ENCODE measurements at regions not wholly inside any gene's neighbourhood (a gene's known extent, or its start where the extent isn't known, plus 50 kb on each side); places are given as distances from the start of the nearest gene placed in this dataset.

DNA sequence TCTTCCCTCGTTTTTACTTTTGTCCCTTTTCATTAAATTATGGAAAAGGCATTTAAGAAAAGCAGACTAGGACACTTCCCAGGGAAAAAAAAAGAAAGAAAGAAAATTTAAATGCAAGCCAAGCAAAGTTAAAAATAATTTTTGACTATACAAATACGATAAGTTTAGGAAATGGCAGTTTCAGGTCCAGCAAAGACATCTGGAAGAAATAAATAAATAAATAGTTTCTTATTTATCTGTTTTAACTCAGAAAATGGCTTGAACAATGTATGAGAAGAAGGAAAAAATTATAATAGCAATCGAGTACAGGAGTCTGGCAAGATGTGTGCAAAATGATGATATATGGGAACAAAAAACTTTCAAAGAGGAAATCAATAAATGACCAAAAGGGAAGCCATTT lies 114.6 kb upstream of the NCKAP5 start:
- H3K4me3 ChIP-seq (ENCODE audit: low read depth, low read length) = no peak overlapping the region
- TF ChIP-seq, protein P1, sequence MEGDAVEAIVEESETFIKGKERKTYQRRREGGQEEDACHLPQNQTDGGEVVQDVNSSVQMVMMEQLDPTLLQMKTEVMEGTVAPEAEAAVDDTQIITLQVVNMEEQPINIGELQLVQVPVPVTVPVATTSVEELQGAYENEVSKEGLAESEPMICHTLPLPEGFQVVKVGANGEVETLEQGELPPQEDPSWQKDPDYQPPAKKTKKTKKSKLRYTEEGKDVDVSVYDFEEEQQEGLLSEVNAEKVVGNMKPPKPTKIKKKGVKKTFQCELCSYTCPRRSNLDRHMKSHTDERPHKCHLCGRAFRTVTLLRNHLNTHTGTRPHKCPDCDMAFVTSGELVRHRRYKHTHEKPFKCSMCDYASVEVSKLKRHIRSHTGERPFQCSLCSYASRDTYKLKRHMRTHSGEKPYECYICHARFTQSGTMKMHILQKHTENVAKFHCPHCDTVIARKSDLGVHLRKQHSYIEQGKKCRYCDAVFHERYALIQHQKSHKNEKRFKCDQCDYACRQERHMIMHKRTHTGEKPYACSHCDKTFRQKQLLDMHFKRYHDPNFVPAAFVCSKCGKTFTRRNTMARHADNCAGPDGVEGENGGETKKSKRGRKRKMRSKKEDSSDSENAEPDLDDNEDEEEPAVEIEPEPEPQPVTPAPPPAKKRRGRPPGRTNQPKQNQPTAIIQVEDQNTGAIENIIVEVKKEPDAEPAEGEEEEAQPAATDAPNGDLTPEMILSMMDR (IDR thresholded peaks at IDR 0.05; ENCODE audit: low read depth, low read length) = no peak
- TF ChIP-seq POLR2A (IDR thresholded peaks at IDR 0.05; ENCODE audit: extremely low read depth, insufficient read length) (no peak), MYC (IDR thresholded peaks at IDR 0.05; ENCODE audit: low read depth, low read length) (no peak)
- TF ChIP-seq, protein P2, sequence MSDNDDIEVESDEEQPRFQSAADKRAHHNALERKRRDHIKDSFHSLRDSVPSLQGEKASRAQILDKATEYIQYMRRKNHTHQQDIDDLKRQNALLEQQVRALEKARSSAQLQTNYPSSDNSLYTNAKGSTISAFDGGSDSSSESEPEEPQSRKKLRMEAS (IDR thresholded peaks at IDR 0.05; ENCODE audit: low read depth, low read length) = no peak
- no peak for DNase-seq (ENCODE audit: low read depth)

DNA sequence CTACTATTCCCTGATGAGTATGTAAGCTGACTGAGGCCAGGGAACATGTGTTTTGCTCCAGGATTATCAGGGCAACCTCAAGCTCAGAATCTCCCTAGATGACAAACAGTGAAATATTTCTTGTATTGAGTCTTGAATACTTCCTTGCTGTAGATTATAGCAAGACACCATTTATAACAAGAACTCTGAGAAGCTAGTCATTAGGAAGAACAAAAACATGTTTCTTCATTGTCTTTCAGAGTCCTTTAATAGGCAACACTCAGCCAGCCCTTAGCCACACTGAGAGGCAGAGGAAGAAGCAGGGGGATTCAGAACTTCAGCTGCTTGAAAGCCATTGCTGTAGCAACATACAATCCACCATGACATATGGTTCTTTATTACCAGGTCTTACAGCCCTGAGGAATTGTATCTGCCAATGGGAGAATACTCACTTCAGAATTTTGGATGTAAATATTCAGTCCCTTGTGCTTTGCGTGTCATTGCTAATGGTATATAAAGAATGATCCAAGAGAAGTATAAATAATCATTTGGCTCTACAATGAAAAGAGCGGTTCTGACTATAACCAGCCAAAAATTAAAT lies 117.5 kb upstream of the NCKAP5 start:
- TF ChIP-seq POLR2A (IDR thresholded peaks at IDR 0.05; ENCODE audit: extremely low read depth, insufficient read length) = no peak
- TF ChIP-seq, protein P1 (IDR thresholded peaks at IDR 0.05; ENCODE audit: low read depth, low read length) = no peak
- TF ChIP-seq, protein P2 (IDR thresholded peaks at IDR 0.05; ENCODE audit: low read depth, low read length) = no peak
- no peak for TF ChIP-seq MYC (IDR thresholded peaks at IDR 0.05; ENCODE audit: low read depth, low read length)
- H3K4me3 ChIP-seq (ENCODE audit: low read depth, low read length) = no peak overlapping the region
- no peak for DNase-seq (ENCODE audit: low read depth)

DNA sequence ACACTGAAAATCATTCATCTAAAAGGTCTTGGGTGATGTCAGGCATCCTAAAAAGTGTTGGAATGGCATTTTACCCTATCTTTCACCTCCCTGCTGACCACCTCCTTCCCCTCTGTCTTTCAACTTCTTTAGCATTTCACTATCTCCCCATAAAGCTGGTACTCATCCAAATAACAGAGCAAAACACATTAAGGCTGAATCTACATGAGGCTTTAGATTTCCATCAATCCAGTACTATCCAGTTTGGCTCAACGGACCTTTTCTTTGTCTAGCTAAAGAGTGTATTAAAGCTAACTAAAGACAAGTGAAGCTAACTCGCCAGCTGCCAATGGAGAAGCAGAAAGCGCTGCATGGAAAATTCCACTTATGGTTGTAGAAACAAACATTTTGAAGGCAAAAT lies 122.5 kb upstream of the NCKAP5 start:
- no peak for TF ChIP-seq MYC (IDR thresholded peaks at IDR 0.05; ENCODE audit: low read depth, low read length)
- no peak for DNase-seq (ENCODE audit: low read depth)
- no peak overlapping the region for H3K4me3 ChIP-seq (ENCODE audit: low read depth, low read length)

DNA sequence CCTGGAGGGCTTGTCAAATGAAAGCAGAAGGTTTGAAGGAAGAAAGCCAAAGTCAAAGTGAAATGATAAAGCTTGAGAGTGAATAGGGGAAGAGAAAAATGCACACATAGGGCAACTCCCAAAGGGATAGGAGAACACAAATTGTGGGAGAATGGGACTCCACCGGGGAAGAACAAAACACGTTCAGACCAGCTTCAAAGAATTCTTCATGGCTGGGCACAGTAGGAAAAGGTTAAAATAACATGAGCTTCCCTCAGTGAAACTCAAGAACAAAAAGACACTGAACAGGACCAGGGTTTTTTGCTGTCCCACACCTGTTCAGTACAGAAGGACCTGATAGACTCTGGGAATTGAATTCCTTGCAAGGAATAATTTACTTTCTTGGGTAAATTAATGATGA lies 123.1 kb upstream of the NCKAP5 start:
- no peak overlapping the region for H3K4me3 ChIP-seq (ENCODE audit: low read depth, low read length)
- no peak for TF ChIP-seq MYC (IDR thresholded peaks at IDR 0.05; ENCODE audit: low read depth, low read length)
- TF ChIP-seq, protein P2 (IDR thresholded peaks at IDR 0.05; ENCODE audit: low read depth, low read length) = no peak
- TF ChIP-seq, protein P1 (IDR thresholded peaks at IDR 0.05; ENCODE audit: low read depth, low read length) = no peak
- no peak for TF ChIP-seq POLR2A (IDR thresholded peaks at IDR 0.05; ENCODE audit: extremely low read depth, insufficient read length)
- DNase-seq (ENCODE audit: low read depth) = no peak

DNA sequence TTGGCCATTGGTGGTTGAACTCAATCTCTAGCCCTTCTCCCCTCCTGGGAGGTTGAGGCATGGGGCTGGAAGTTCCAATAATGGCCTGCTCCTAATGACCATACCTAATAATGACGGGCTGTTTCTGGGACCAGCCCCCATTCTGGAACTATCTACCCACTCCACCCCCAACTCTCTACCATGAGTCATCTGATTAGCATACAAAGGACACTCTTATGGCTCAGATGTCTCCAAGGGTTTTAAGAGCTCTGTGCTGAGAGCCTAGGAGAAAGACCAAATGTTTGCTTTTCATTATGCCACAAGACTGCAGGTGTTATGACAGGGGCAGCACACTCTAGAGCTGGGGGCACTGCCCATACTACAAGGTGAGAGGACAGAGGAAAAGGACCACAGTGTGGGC lies 137.0 kb upstream of the NCKAP5 start:
- no peak for DNase-seq (ENCODE audit: low read depth)
- H3K4me3 ChIP-seq (ENCODE audit: low read depth, low read length) = no peak overlapping the region
- no peak for TF ChIP-seq POLR2A (IDR thresholded peaks at IDR 0.05; ENCODE audit: extremely low read depth, insufficient read length)

DNA sequence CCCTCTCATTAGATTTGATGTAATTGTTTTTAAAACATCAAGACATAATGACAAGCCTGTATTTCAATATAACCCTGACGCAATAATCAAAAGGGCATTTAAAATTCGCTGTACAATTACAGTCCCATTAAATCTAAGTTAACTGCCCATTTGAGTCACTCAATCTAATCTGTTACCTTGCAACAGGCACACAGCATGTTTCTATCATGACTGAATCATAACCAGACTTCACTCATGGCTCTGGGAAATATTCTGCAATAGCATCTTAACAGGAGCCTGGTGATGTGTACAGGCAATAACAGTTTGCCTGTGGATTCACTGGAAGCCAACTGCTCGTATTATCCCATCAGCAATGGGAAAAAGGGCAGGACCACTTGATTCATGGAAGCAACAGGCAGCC lies 142.3 kb upstream of the NCKAP5 start:
- DNase-seq (ENCODE audit: low read depth) = no peak
- TF ChIP-seq POLR2A (IDR thresholded peaks at IDR 0.05; ENCODE audit: extremely low read depth, insufficient read length) = no peak
- TF ChIP-seq, protein P1 (IDR thresholded peaks at IDR 0.05; ENCODE audit: low read depth, low read length) = no peak
- TF ChIP-seq, protein P2 (IDR thresholded peaks at IDR 0.05; ENCODE audit: low read depth, low read length) = no peak
- H3K4me3 ChIP-seq (ENCODE audit: low read depth, low read length) = no peak overlapping the region

DNA sequence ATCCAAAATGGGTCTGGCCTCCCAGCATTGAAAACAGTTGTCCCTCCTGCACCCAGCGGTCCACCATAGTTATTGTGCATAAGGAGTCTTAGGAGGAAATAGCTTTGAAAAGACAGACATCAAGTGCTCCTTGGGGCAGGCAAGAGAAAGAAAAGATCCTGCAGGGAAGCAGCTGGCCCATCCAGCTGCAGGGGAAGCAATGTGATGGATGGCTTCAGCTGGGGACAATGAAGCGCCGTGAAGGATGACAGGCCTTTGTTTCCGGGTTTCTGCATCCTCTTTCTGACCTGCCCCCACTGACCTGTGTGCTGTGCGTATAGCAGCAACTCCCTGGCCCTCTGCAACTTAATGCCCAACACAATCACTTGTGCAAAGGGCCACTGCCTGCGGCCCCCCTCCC lies 142.9 kb upstream of the NCKAP5 start:
- TF ChIP-seq MYC (IDR thresholded peaks at IDR 0.05; ENCODE audit: low read depth, low read length) (no peak), POLR2A (IDR thresholded peaks at IDR 0.05; ENCODE audit: extremely low read depth, insufficient read length) (no peak)
- TF ChIP-seq, protein P2 (IDR thresholded peaks at IDR 0.05; ENCODE audit: low read depth, low read length) = no peak
- TF ChIP-seq, protein P1 (IDR thresholded peaks at IDR 0.05; ENCODE audit: low read depth, low read length) = no peak
- H3K4me3 ChIP-seq (ENCODE audit: low read depth, low read length) = no peak overlapping the region
- no peak for DNase-seq (ENCODE audit: low read depth)

Measured in NB4 (cell line).